ENCODE measurements at regions not wholly inside any gene's neighbourhood (a gene's known extent, or its start where the extent isn't known, plus 50 kb on each side); places are given as distances from the start of the nearest gene placed in this dataset.

- TF ChIP-seq USF2 (IDR thresholded peaks at IDR 0.05; ENCODE audit: low read depth, low read length) (no peak), RAD21 (IDR thresholded peaks at IDR 0.05; ENCODE audit: low read length) (peak; percentile 81)
Measured at GRCh38 chr13:48595431-48596429, 58.0 kb upstream of the CYSLTR2 start (continued).
